GM23338 (cell line): ENCODE measurements at regions not wholly inside any gene's neighbourhood (a gene's known extent, or its start where the extent isn't known, plus 50 kb on each side); places are given as distances from the start of the nearest gene placed in this dataset.

Experiments
- ATAC-seq: fragments of 200-7000 bp; cut with Tn5 transposase; 3 replicates; pipeline ENCODE4 v1.9.1; 2020
- DNase-seq: peaks from one replicate; pipeline ENCODE4 v3.0.0-alpha.2; 2015; ENCODE audit warnings: low spot score
- H2AFZ ChIP-seq: fragments of 200-600 bp; sonication (generic); 2 replicates; pipeline ENCODE4 v1.8.0; 2016; ENCODE audit warnings: antibody characterized with exemption, mild to moderate bottlenecking, moderate library complexity
- H3F3A ChIP-seq: fragments of 200-600 bp; sonication (generic); replicated peaks from 2 replicates; pipeline ENCODE4 v1.8.0; 2017; ENCODE audit warnings: antibody characterized with exemption, mixed run types, low read depth
- H3K27ac ChIP-seq: fragments of 200-600 bp; sonication (generic); 2 replicates; pipeline ENCODE4 v1.6.1; 2016; ENCODE audit warnings: low read depth
- H3K27me3 ChIP-seq: fragments of 200-600 bp; sonication (generic); 2 replicates; pipeline ENCODE4 v1.8.0; 2016; ENCODE audit warnings: mild to moderate bottlenecking, mixed run types, moderate library complexity; ENCODE audit not compliant: insufficient read depth
- H3K36me3 ChIP-seq: fragments of 200-600 bp; sonication (generic); 2 replicates; pipeline ENCODE4 v1.8.0; 2016; ENCODE audit warnings: mild to moderate bottlenecking; ENCODE audit not compliant: insufficient read depth
- H3K4me1 ChIP-seq: fragments of 200-600 bp; sonication (generic); 2 replicates; pipeline ENCODE4 v1.8.0; 2016; ENCODE audit warnings: mild to moderate bottlenecking, moderate library complexity; ENCODE audit not compliant: insufficient read depth
- H3K4me2 ChIP-seq: fragments of 200-600 bp; sonication (generic); 2 replicates; pipeline ENCODE4 v1.7.1; 2017; ENCODE audit warnings: mixed run types
- H3K4me3 ChIP-seq: fragments of 200-600 bp; sonication (generic); 2 replicates; pipeline ENCODE4 v1.6.1; 2016; ENCODE audit warnings: mixed run types
- H3K79me2 ChIP-seq: fragments of 200-600 bp; sonication (generic); replicated peaks from 2 replicates; pipeline ENCODE4 v1.8.0; 2017; ENCODE audit warnings: mild to moderate bottlenecking; ENCODE audit not compliant: insufficient read depth
- H3K9me2 ChIP-seq: fragments of 200-600 bp; sonication (generic); 2 replicates; pipeline ENCODE4 v1.8.0; 2017; ENCODE audit not compliant: insufficient read depth
- H4K20me1 ChIP-seq: fragments of 200-600 bp; sonication (generic); replicated peaks from 2 replicates; pipeline ENCODE4 v1.8.0; 2017; ENCODE audit warnings: mild to moderate bottlenecking; ENCODE audit not compliant: insufficient read depth
- H3K27ac Mint-ChIP-seq: 2 replicates; pipeline ENCODE4 v1.8.0; 2020; ENCODE audit warnings: inconsistent platforms, mild to moderate bottlenecking, moderate library complexity, mixed read lengths
- H3K27me3 Mint-ChIP-seq: 3 replicates; pipeline ENCODE4 v1.8.0; 2022; ENCODE audit warnings: low read depth, mild to moderate bottlenecking, moderate library complexity, mixed read lengths, inconsistent platforms; ENCODE audit not compliant: insufficient read depth, poor library complexity
- H3K36me3 Mint-ChIP-seq: 3 replicates; pipeline ENCODE4 v1.8.0; 2021; ENCODE audit warnings: low read depth, mild to moderate bottlenecking, inconsistent platforms, moderate library complexity, mixed read lengths
- H3K4me1 Mint-ChIP-seq: 3 replicates; pipeline ENCODE4 v1.8.0; 2020; ENCODE audit warnings: mild to moderate bottlenecking, inconsistent platforms, mixed read lengths
- H3K4me3 Mint-ChIP-seq: 3 replicates; pipeline ENCODE4 v1.8.0; 2021; ENCODE audit warnings: moderate library complexity, mild to moderate bottlenecking, inconsistent platforms, mixed read lengths
- H3K9me3 Mint-ChIP-seq: 3 replicates; pipeline ENCODE4 v1.8.0; 2020; ENCODE audit warnings: moderate library complexity, mild to moderate bottlenecking, inconsistent platforms, mixed read lengths
- CREB1 ChIP-seq: fragments of 250-450 bp; sonication (Bioruptor Pico); IDR thresholded peaks from 2 replicates; pipeline ENCODE4 v1.5.0; 2020; ENCODE audit warnings: low read depth, mild to moderate bottlenecking, moderate library complexity
- CTCF ChIP-seq, 2 experiments: fragments of 200-600 bp in 1 of 2; sonication (generic) in 1 of 2; conservative IDR thresholded peaks; 2 replicates each; pipeline versions ENCODE4 v1.5.1 to v1.6.1; 2016 to 2017; ENCODE audit warnings: antibody characterized with exemption in 2 of 2, low read depth in 2 of 2, mild to moderate bottlenecking in 2 of 2, moderate library complexity in 1 of 2
- ETS1 ChIP-seq: IDR thresholded peaks from 2 replicates; pipeline ENCODE4 v1.6.1; 2016; ENCODE audit warnings: antibody characterized with exemption
- EZH2 ChIP-seq: fragments of 200-600 bp; sonication (generic); IDR thresholded peaks from one replicate; pipeline ENCODE4 v1.8.0; 2017; ENCODE audit warnings: antibody characterized with exemption, mild to moderate bottlenecking, low read depth; ENCODE audit not compliant: unreplicated experiment
- EZH2phosphoT487 ChIP-seq: fragments of 200-600 bp; sonication (generic); IDR thresholded peaks from one replicate; pipeline ENCODE4 v1.8.1; 2018; ENCODE audit warnings: antibody characterized with exemption; ENCODE audit not compliant: unreplicated experiment
- JUNB ChIP-seq: IDR thresholded peaks from one replicate; pipeline ENCODE4 v1.6.1; 2016; ENCODE audit warnings: antibody characterized with exemption; ENCODE audit not compliant: unreplicated experiment
- NANOG ChIP-seq: IDR thresholded peaks from 2 replicates; pipeline ENCODE4 v1.6.1; 2016; ENCODE audit warnings: antibody characterized with exemption, borderline replicate concordance
- POLR2AphosphoS5 ChIP-seq: IDR thresholded peaks from 2 replicates; pipeline ENCODE4 v1.6.1; 2016; ENCODE audit warnings: antibody characterized with exemption, low read depth
- REST ChIP-seq: IDR thresholded peaks from one replicate; pipeline ENCODE4 v1.6.1; 2018; ENCODE audit warnings: antibody characterized with exemption; ENCODE audit not compliant: unreplicated experiment
- STAT1 ChIP-seq: IDR thresholded peaks from one replicate; pipeline ENCODE4 v1.6.1; 2016; ENCODE audit warnings: antibody characterized with exemption; ENCODE audit not compliant: unreplicated experiment
- ZNF114 ChIP-seq: fragments of 250-450 bp; sonication (Bioruptor Pico); IDR thresholded peaks from 2 replicates; pipeline ENCODE4 v1.5.0; 2020; ENCODE audit warnings: mild to moderate bottlenecking, moderate library complexity
- ZNF331 ChIP-seq: fragments of 250-450 bp; sonication (Bioruptor Pico); IDR thresholded peaks from 2 replicates; pipeline ENCODE4 v1.5.0; 2020; ENCODE audit warnings: low read depth, mild to moderate bottlenecking, moderate library complexity
- ZNF462 ChIP-seq: fragments of 250-450 bp; sonication (Bioruptor Pico); IDR thresholded peaks from 2 replicates; pipeline ENCODE4 v1.5.0; 2020; ENCODE audit warnings: mild to moderate bottlenecking, moderate library complexity

GRCh38 chr10:62960416-62960815 lies 144.2 kb upstream of the EGR2 start:
- ATAC-seq (no peak), DNase-seq (no peak)
- Histone ChIP-seq H3K9me2 (peaks cover 3% of the 10 kb centered on the region; the same call in 1 of the 2 replicates), H3K36me3 (no peaks in the 10 kb centered on the region), H4K20me1 (no peaks in the 10 kb centered on the region), H3F3A (no peaks in the 10 kb centered on the region), H3K27me3 (no peaks in the 10 kb centered on the region), H3K4me2 (no peak overlapping the region), H3K27ac (no peak overlapping the region), H2AFZ (no peak overlapping the region), H3K4me3 (no peak overlapping the region), H3K4me1 (no peaks in the 10 kb centered on the region), H3K79me2 (no peaks in the 10 kb centered on the region)
- Mint-ChIP-seq H3K27me3 (no peaks in the 10 kb centered on the region), H3K27ac (no peak overlapping the region), H3K4me3 (no peak overlapping the region), H3K9me3 (peaks cover 7% of the 10 kb centered on the region; the same call in 2 of the 3 replicates), H3K4me1 (peaks cover 11% of the 10 kb centered on the region), H3K36me3 (peaks cover 3% of the 10 kb centered on the region; the same call in 2 of the 3 replicates)
- no peak for TF ChIP-seq REST
- no peak for TF ChIP-seq EZH2
- TF ChIP-seq ZNF114 = no peak
- no peak for TF ChIP-seq JUNB
- no peak for TF ChIP-seq EZH2phosphoT487
- TF ChIP-seq NANOG = no peak
- TF ChIP-seq ETS1 = no peak
- TF ChIP-seq ZNF331 = no peak
- no peak for TF ChIP-seq ZNF462
- TF ChIP-seq CREB1 (CRISPR knock-in tag) = no peak
- no peak for TF ChIP-seq POLR2AphosphoS5
- TF ChIP-seq CTCF (conservative IDR thresholded peaks at IDR 0.05; ENCODE audit: low read depth in 2 of 2) = no peak
- TF ChIP-seq STAT1 = no peak
